Fibroblast of upper back skin (primary cell): ENCODE measurements at regions not wholly inside any gene's neighbourhood (a gene's known extent, or its start where the extent isn't known, plus 50 kb on each side); places are given as distances from the start of the nearest gene placed in this dataset.
"Not testable (repeated sequence)": the region's sequence is repeated elsewhere in the genome, so short reads cannot be mapped to it uniquely, and the experiment has no call there.

Source experiments
- DNase-seq: peaks from one replicate; pipeline ENCODE4 v3.0.0-alpha.2; 2013

DNA sequence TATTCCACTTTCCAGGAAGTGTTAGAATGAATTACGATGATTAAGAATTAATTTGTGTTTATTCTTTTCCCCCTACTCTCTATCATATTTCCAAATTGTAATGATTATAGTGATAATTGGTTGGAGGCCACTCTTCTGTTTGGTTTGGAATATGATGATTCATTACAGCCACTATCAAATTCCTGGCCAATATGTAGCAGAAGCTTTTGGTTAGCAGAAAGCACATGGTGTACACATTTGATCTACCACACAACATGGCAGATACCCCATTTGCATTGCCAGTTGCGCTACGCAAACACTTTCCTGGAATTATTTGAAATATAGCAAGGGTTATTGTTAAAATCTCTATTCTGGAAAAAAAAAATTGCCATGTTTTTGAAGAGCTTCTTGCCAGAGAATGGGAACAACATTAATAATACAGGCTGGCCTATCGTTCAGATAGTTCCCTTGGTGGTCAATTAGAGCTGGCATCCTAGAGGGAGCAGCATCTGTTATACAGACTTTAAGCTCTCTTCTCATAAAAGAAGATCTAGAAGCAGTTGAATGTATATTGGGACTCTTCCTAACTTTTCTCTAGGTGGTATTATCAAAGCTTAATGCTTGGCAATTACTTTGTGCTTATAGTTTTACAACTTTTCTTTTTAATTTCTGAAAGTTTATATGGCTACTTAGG, 455.0 kb upstream of the ACTBL2 start:
- DNase-seq, result peak; percentile 47

DNA sequence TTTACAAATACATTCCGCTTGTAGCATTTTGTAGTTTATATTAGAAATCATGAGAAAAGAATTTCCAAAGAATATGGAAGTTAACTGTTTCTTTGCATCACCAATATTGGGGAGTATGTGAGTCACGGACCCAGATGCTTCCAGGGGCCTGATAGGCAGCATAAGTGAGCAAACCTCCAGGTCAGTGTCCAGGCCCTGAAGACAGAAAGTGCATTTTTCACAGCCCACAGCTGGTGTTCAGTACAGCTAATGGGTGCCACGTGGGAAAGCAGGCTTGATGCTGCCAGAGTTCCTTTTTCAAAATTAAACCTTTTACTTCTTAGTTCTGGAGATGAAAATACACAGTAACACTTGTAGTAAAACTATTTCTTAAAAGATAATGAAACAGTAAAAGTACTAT, 454.4 kb upstream of the ACTBL2 start:
- peak; percentile 59 for DNase-seq

GRCh38 chr5:57932761-57933160, 450.1 kb upstream of the ACTBL2 start:
- DNase-seq, result no peak

DNA sequence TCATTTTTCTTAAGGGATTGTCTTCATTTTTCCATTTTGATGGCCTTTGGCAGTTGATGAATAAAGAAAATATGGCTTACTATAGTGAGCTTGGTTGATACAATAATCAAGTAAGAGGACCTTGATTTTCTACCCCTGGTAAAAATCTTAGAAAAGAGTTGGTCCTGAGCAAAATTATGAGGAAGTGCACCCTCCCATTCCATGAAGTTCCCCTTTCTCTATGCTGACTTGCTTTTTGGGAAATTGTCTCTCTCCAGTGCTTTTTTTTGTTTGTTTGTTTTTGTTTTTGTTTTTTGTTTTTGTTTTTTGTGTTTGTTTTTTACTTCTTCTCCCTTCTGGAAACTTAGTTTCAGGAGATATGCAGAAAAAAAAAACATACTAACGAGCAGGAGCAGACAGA, 449.2 kb upstream of the ACTBL2 start:
- DNase-seq, result no peak

GRCh38 chr5:57931352-57931751, 448.7 kb upstream of the ACTBL2 start:
- no peak for DNase-seq

- DNase-seq, result no peak
Observed at GRCh38 chr5:57929271-57929670, 446.7 kb upstream of the ACTBL2 start.

DNA sequence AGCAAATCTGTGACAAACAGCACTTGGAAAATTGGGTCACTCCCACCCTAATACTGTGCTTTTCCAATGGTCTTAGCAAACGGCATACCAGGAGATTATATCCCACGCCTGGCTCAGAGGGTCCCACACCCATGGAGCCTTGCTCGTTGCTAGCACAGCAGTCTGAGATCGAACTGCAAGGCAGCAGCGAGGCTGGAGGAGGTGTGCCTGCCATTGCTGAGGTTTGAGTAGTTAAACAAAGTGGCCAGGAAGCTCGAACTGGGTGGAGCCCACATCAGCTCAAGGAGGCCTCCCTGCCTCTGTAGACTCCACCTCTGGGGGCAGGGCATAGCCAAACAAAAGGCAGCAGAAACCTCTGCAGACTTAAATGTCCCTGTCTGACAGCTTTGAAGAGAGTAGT, 440.5 kb upstream of the ACTBL2 start:
- DNase-seq, result not testable (repeated sequence)

- no peak for DNase-seq
Observed at GRCh38 chr5:57917004-57917403, 434.4 kb upstream of the ACTBL2 start.

GRCh38 chr5:57915536-57915935, 432.9 kb upstream of the ACTBL2 start:
- DNase-seq, result no peak

- no peak for DNase-seq
Observed at GRCh38 chr5:57911438-57911837, 428.8 kb upstream of the ACTBL2 start.

GRCh38 chr5:57906671-57907070, 424.1 kb upstream of the ACTBL2 start:
- no peak for DNase-seq

GRCh38 chr5:57903458-57903857, 420.8 kb upstream of the ACTBL2 start:
- DNase-seq, result peak; percentile 25

DNA sequence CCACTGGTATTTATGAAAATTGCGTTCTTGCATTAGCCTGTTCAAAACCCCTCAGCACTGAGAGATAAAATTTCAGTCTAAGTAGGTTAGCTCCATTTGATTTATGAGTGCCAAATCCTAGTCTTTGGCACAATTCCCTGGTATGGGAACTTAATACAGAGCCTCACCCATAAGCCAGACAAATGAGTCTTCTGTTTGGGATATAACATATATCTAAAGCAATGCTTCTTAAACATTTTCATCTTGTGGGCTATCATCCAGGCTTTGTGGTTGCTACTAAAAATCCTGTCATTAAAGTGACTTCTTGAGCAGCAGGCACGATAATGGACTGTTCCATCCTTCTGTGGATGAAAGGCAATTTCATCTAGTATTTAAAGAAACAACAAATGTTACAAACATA, 419.5 kb upstream of the ACTBL2 start:
- peak; percentile 86 for DNase-seq

DNA sequence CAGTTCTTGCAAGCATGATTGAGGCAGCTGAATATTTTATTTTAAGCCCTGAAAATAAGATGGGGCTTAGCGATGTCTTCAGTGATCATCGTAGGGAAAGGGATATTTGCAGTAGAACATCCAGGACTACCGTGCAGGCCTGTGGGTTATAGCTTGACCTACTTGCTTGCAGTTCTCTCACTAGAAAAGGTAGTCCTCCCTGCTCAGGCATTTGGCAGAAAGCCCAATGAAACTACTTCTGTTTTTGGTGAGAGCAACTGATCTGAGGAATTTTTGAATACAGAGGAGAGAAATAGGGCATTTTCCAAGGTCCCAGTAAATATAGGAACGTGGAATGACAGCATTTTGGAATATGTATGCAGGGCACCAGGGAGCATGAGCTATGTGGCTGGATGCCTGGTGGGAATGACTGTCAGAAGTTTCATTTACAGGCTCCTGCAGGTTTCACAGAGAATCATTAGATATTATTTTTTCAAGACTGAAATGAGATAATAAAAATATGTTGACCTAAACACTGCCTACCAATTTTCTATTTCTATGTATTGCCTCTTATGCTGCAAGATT, 417.9 kb upstream of the ACTBL2 start:
- peak; percentile 37 for DNase-seq

DNA sequence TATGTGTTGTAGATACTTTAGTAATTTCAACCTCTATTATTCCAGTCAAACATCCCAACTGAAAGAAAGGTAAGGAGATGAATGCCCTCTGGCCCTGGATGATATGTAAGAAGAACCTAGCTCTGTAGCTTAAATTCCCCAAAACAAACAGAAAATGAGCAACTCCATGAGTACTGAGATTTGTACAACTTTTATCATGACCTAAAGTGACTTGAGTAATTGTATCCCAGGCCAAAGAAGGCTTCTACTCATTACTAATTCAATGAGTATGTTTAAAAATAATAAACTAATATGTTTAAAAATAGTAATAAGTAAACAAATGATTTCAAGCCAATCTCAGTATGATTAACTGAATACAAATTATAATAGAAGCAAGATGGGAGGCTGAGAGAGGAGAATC, 414.0 kb upstream of the ACTBL2 start:
- DNase-seq, result no peak

- peak; percentile 67 for DNase-seq
Observed at GRCh38 chr5:57895766-57896165, 413.2 kb upstream of the ACTBL2 start.

DNA sequence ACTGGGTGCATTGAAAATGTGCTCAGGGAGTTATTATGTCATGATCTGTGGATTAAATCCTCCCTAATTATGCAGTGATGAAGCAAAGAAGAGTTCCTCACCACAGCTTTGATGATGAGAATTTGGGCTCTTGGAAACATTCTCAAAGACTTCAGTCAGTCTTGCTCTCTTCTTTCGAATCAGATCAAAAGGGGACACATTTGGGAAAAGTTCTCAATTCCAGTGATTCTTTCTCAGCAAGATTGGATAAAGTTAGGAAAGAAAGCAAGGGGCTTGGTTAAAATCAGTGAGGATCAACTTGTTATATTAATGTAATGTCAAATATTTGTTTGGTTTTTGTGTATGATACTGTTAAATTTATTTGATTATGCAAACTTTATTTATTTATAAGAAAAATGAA, 411.3 kb upstream of the ACTBL2 start:
- no peak for DNase-seq

GRCh38 chr5:57891443-57891842, 408.8 kb upstream of the ACTBL2 start:
- no peak for DNase-seq

GRCh38 chr5:57889558-57889957, 406.9 kb upstream of the ACTBL2 start:
- DNase-seq, result peak; percentile 93

GRCh38 chr5:57887851-57888621, 405.4 kb upstream of the ACTBL2 start:
- DNase-seq, result peak; percentile 74

DNA sequence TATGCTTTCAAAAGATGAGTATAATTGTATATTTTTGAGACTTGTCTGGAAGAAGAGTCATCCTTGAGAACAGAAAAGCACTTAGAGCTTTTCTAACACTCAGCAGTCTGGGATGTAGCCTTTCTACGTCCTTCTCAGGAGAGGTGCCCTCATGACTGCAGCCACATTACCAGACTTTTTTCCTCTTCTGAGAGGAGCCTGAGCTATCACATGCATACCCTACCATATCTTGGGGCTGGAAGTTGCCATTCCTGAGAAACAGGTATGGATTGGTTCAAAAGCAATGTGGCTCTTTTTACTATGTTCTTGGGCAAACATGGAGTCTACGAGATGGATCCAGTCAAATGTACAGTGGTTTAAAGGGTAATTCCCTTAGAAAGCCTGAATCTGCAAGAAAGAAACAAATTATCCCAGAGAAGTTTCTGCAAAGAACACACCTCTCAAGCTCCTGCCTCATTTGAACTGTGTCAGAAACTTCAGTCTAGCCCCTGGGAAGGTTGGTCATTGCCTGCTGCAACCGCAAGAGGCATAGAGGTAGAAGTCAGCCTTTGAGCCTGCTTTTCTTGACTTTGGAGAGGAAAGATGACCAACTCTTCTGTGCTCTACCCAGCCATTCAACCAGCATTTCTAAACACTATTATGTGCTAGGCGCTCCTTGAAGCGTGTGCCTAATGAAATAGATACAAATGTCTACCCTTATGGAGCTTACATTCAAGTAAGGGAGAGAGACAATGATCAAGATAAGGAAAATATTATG, 401.9 kb upstream of the ACTBL2 start:
- no peak for DNase-seq

DNA sequence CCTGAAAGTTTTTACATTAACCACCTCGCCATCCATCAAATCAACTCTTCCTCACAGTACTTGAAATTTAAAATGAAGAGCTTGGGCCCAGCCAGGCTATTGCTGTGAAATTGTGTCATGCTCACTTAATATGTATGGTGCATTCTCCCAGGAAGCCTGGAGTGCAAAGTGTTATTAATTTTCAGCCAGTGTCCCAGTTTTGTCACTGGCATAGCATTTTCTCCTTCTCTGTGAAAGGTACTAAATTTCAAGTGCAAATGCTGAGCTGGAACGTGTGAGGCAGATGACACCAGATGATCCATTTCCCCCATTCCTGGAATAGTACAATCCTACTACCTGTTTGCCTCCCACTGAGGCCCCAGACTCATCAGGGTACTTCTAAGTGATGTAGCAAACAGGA, 397.6 kb upstream of the ACTBL2 start:
- no peak for DNase-seq

GRCh38 chr5:57878301-57878722, 395.7 kb upstream of the ACTBL2 start:
- DNase-seq, result peak; percentile 36

- no peak for DNase-seq
Observed at GRCh38 chr5:57871496-57871895, 388.9 kb upstream of the ACTBL2 start.
